Astrocyte of the cerebellum (primary cell): ENCODE measurements at regions not wholly inside any gene's neighbourhood (a gene's known extent, or its start where the extent isn't known, plus 50 kb on each side); places are given as distances from the start of the nearest gene placed in this dataset.

Experiments
- DNase-seq: peaks from one replicate; pipeline ENCODE4 v3.0.0-alpha.2; 2011; ENCODE audit warnings: low read depth
- H3K4me3 ChIP-seq: 2 replicates; pipeline ENCODE4 v1.5.1; 2011; ENCODE audit warnings: mild to moderate bottlenecking, low read depth, low read length, moderate library complexity
- in situ Hi-C: cut with HindIII; loops from 2 replicates; pipeline ENCODE4 v1.10.0; 2017; ENCODE audit warnings: low sequenced_read_pairs
- TF ChIP-seq, protein P1 (sequence below): IDR thresholded peaks from 2 replicates; pipeline ENCODE4 v1.5.1; 2012; ENCODE audit warnings: low read length, low read depth, moderate library complexity, mild to moderate bottlenecking; ENCODE audit errors: missing control alignments

DNA sequence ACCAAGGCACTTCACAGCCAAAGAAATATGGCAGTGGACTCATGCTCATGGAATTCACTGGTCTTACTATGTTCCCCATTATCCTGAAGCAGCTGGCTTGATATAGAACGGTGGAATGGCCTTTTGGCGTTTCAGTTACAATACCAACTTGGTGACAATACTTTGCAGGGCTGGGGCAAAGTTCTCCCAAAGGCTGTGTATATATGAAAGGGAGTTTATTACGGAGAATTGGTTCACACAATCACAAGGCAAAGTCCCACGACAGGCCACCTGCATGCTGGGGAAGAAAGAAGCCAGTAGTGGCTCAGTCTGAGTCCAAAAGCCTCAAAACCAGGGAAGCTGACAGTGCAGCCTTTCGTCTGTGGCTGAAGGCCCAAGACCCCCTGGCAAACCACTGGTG, 50.8 kb upstream of the SMARCAD1 start:
- in situ Hi-C loops: no loop called here
- TF ChIP-seq, protein P1, sequence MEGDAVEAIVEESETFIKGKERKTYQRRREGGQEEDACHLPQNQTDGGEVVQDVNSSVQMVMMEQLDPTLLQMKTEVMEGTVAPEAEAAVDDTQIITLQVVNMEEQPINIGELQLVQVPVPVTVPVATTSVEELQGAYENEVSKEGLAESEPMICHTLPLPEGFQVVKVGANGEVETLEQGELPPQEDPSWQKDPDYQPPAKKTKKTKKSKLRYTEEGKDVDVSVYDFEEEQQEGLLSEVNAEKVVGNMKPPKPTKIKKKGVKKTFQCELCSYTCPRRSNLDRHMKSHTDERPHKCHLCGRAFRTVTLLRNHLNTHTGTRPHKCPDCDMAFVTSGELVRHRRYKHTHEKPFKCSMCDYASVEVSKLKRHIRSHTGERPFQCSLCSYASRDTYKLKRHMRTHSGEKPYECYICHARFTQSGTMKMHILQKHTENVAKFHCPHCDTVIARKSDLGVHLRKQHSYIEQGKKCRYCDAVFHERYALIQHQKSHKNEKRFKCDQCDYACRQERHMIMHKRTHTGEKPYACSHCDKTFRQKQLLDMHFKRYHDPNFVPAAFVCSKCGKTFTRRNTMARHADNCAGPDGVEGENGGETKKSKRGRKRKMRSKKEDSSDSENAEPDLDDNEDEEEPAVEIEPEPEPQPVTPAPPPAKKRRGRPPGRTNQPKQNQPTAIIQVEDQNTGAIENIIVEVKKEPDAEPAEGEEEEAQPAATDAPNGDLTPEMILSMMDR: no peak
- H3K4me3 ChIP-seq: no peak overlapping the region
- DNase-seq: no peak
